ENCODE measurements at regions not wholly inside any gene's neighbourhood (a gene's known extent, or its start where the extent isn't known, plus 50 kb on each side); places are given as distances from the start of the nearest gene placed in this dataset.

DNA sequence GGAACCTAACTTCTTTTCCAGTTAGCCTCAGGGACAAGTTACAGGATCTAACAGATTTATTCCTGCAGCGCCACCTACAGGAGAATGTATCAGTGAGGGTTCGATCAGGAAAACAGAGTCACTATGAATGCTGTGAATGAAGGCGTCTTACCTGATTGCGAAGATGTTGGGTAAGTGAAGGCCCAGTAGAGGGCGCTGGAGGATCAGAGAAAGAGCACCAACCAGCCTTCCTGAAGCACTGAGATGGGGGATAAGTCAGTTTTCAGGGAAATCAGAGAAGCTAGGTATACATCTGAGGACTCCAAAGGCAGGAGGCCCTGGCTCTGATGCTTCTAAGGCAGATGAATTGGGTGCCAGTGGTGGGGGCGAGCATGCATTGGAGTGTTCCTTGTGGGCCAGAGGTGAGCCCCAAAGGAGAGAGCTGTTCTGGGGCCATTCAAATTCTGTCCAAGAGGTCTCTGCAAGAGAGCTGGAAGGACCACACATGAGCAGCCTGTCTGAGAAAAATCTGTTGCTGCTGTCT, 169.9 kb upstream of the AADAT start (continued):
- no peak for TF ChIP-seq JUND (IDR thresholded peaks at IDR 0.05; ENCODE audit: low read length)
- TF ChIP-seq SIN3A (conservative IDR thresholded peaks at IDR 0.05 in 1 of 2, IDR thresholded peaks at IDR 0.05 in 1 of 2; ENCODE audit: low read depth in 1 of 2, low read length in 2 of 2): no peak
- TF ChIP-seq EGR1 (IDR thresholded peaks at IDR 0.05; ENCODE audit: borderline replicate concordance, low read depth, low read length): no peak
- TF ChIP-seq RBBP5 (IDR thresholded peaks at IDR 0.05; ENCODE audit: borderline replicate concordance, low read depth, low read length): no peak
- no peak for TF ChIP-seq CREB1 (IDR thresholded peaks at IDR 0.05)
- TF ChIP-seq POLR2AphosphoS5 (IDR thresholded peaks at IDR 0.05; ENCODE audit: low read depth, low read length): no peak
- no peak for TF ChIP-seq RXRA (IDR thresholded peaks at IDR 0.05; ENCODE audit: insufficient read depth, low read depth, low read length)
- no peak for TF ChIP-seq POLR2A (IDR thresholded peaks at IDR 0.05; ENCODE audit: control extremely low read depth in 1 of 2, low read depth in 2 of 2, low read length in 2 of 2)
- no peak for TF ChIP-seq CHD2 (IDR thresholded peaks at IDR 0.05; ENCODE audit: low read length)
- TF ChIP-seq SP4 (IDR thresholded peaks at IDR 0.05; ENCODE audit: low read length): no peak
- TF ChIP-seq TCF12 (IDR thresholded peaks at IDR 0.05; ENCODE audit: low read depth, low read length): no peak
- TF ChIP-seq SIRT6 (IDR thresholded peaks at IDR 0.05; ENCODE audit: low read length): no peak
- TF ChIP-seq SIX5 (IDR thresholded peaks at IDR 0.05; ENCODE audit: low read depth, low read length): no peak
- peak; percentile 20; the same call in 1 of the 2 replicates for TF ChIP-seq YY1 (IDR thresholded peaks at IDR 0.05; ENCODE audit: low read depth, low read length)
- TF ChIP-seq MAFK (IDR thresholded peaks at IDR 0.05; ENCODE audit: low read depth, low read length): no peak
- TF ChIP-seq GTF2F1 (IDR thresholded peaks at IDR 0.05; ENCODE audit: borderline replicate concordance, low read depth, low read length): no peak
- no peak for TF ChIP-seq RNF2 (IDR thresholded peaks at IDR 0.05; ENCODE audit: borderline replicate concordance, low read depth, low read length, missing control alignments, poor library complexity, severe bottlenecking)
- no peak for TF ChIP-seq BACH1 (IDR thresholded peaks at IDR 0.05; ENCODE audit: low read length)
- no peak for TF ChIP-seq ATF2 (IDR thresholded peaks at IDR 0.05; ENCODE audit: low read length)
- no peak for TF ChIP-seq HDAC2 (IDR thresholded peaks at IDR 0.05; ENCODE audit: borderline replicate concordance in 1 of 2, low read depth in 2 of 2, low read length in 2 of 2)
- TF ChIP-seq SRF (IDR thresholded peaks at IDR 0.05; ENCODE audit: low read depth, low read length): no peak
- TF ChIP-seq MAX (IDR thresholded peaks at IDR 0.05): no peak
- TF ChIP-seq BRCA1 (IDR thresholded peaks at IDR 0.05; ENCODE audit: low read depth, low read length): no peak
